Fibroblast of lung (primary cell): ENCODE measurements at regions not wholly inside any gene's neighbourhood (a gene's known extent, or its start where the extent isn't known, plus 50 kb on each side); places are given as distances from the start of the nearest gene placed in this dataset.

Experiments
- CTCF ChIP-seq, 2 donors: IDR thresholded peaks in 1 of 2; conservative IDR thresholded peaks in 1 of 2; 1 replicate in 1 of 2; 2 replicates in 1 of 2; pipeline ENCODE4 v1.5.1; 2011 to 2012; ENCODE audit warnings: low read length in 2 of 2, control low read depth in 1 of 2, inconsistent platforms in 1 of 2, low read depth in 1 of 2, mild to moderate bottlenecking in 1 of 2
- EZH2 ChIP-seq: IDR thresholded peaks from 2 replicates; pipeline ENCODE4 v1.5.1; 2012; ENCODE audit warnings: low read length, control low read depth, mild to moderate bottlenecking; ENCODE audit errors: missing control alignments

GRCh38 chr17:31778523-31778922, 80.5 kb downstream of the COPRS start:
- TF ChIP-seq CTCF (conservative IDR thresholded peaks at IDR 0.05 in 1 of 2, IDR thresholded peaks at IDR 0.05 in 1 of 2; ENCODE audit: low read depth in 1 of 2, low read length in 2 of 2): no peak
- TF ChIP-seq EZH2: no peak
